HG02763 (cell line): ENCODE measurements at regions not wholly inside any gene's neighbourhood (a gene's known extent, or its start where the extent isn't known, plus 50 kb on each side); places are given as distances from the start of the nearest gene placed in this dataset.

Experiments used
- ATAC-seq: cut with Tn5 transposase; IDR thresholded peaks from one replicate; pipeline ENCODE4 v1.9.1; 2021; ENCODE audit warnings: mild to moderate bottlenecking, moderate library complexity; ENCODE audit not compliant: unreplicated experiment

- ATAC-seq, result no peak
Measured at GRCh38 chr5:27341342-27341741, 303.0 kb upstream of the CDH9 start.

GRCh38 chr5:27336817-27337216 lies 298.4 kb upstream of the CDH9 start:
- ATAC-seq, result no peak

- ATAC-seq, result no peak
Measured at GRCh38 chr5:27328480-27328879, 290.1 kb upstream of the CDH9 start.

- ATAC-seq, result no peak
Measured at GRCh38 chr5:27325513-27325912, 287.1 kb upstream of the CDH9 start.

- ATAC-seq, result no peak
Measured at GRCh38 chr5:27318701-27319100, 280.3 kb upstream of the CDH9 start.

GRCh38 chr5:27316271-27316650 lies 277.9 kb upstream of the CDH9 start:
- ATAC-seq, result no peak

GRCh38 chr5:27315363-27316270 lies 277.2 kb upstream of the CDH9 start:
- ATAC-seq, result no peak

GRCh38 chr5:27313549-27313948 lies 275.2 kb upstream of the CDH9 start:
- ATAC-seq, result no peak

- no peak for ATAC-seq
Measured at GRCh38 chr5:27312291-27312893, 274.0 kb upstream of the CDH9 start.

GRCh38 chr5:27311544-27311943 lies 273.2 kb upstream of the CDH9 start:
- no peak for ATAC-seq

GRCh38 chr5:27308153-27308552 lies 269.8 kb upstream of the CDH9 start:
- no peak for ATAC-seq

GRCh38 chr5:27290172-27290571 lies 251.8 kb upstream of the CDH9 start:
- ATAC-seq, result no peak

- no peak for ATAC-seq
Measured at GRCh38 chr5:27276119-27276518, 237.7 kb upstream of the CDH9 start.

GRCh38 chr5:27275345-27275744 lies 237.0 kb upstream of the CDH9 start:
- no peak for ATAC-seq

- no peak for ATAC-seq
Measured at GRCh38 chr5:27269766-27270165, 231.4 kb upstream of the CDH9 start.

- no peak for ATAC-seq
Measured at GRCh38 chr5:27267209-27267824, 228.9 kb upstream of the CDH9 start.

GRCh38 chr5:27266184-27266583 lies 227.8 kb upstream of the CDH9 start:
- no peak for ATAC-seq

GRCh38 chr5:27257696-27258095 lies 219.3 kb upstream of the CDH9 start:
- no peak for ATAC-seq

- no peak for ATAC-seq
Measured at GRCh38 chr5:27252911-27253310, 214.5 kb upstream of the CDH9 start.

- no peak for ATAC-seq
Measured at GRCh38 chr5:27242258-27242626, 203.9 kb upstream of the CDH9 start.

GRCh38 chr5:27241564-27242257 lies 203.3 kb upstream of the CDH9 start:
- no peak for ATAC-seq
